ENCODE measurements at regions not wholly inside any gene's neighbourhood (a gene's known extent, or its start where the extent isn't known, plus 50 kb on each side); places are given as distances from the start of the nearest gene placed in this dataset.

DNA sequence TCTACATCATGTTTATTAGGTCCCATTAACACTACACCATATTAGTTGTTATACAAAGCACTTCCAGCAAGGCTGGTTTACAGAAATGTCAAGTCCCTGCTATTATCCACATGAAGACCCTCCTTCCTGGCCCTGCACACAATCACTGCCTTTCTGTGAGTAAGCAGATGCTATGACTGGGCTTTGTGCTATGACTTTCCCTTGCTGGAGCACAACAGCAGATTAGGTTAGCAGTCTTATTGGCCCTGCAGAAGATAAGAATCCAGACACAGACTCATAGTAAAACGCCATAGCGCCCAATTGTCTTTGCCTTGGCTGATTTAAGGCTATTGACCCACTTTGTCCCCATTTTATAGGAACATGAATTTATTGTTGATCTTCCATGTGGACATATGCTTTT is 228.9 kb upstream of the ACTBL2 start:
- dilution Hi-C loops (cut with MboI; ENCODE audit: extremely low pct_ligation_motif_present, low sequenced_read_pairs) = no loop called here
- Histone ChIP-seq H3K4me3 (ENCODE audit: control insufficient read depth in 2 of 3, extremely low read depth in 1 of 3, insufficient read depth in 2 of 3, low read depth in 1 of 3, low read length in 3 of 3) (no peak overlapping the region), H3K9me1 (ENCODE audit: control insufficient read depth, extremely low read depth, insufficient read depth, low read length) (no peaks in the 10 kb centered on the region), H3K27me3 (ENCODE audit: control insufficient read depth, extremely low read depth, insufficient read depth, low read length) (no peaks in the 10 kb centered on the region), H3K4me2 (ENCODE audit: control insufficient read depth, extremely low read depth, insufficient read depth, low read depth, low read length) (no peak overlapping the region), H3K27ac (ENCODE audit: control insufficient read depth, insufficient read depth, low read length) (no peak overlapping the region), H3K9me3 (ENCODE audit: control insufficient read depth, low read depth, low read length) (no peaks in the 10 kb centered on the region), H3K36me3 (ENCODE audit: control insufficient read depth in 2 of 2, extremely low read depth in 1 of 2, insufficient read depth in 2 of 2, low read length in 2 of 2) (no peaks in the 10 kb centered on the region), H3K9ac (ENCODE audit: control insufficient read depth, extremely low read depth, insufficient read depth, low read length) (no peak overlapping the region), H3K79me2 (ENCODE audit: control insufficient read depth, insufficient read depth, low read length) (no peaks in the 10 kb centered on the region), H3K4me1 (ENCODE audit: control insufficient read depth, extremely low read depth, insufficient read depth, low read length) (peaks cover 1% of the 10 kb centered on the region), H2AFZ (ENCODE audit: control insufficient read depth, low read length) (no peak overlapping the region), H4K20me1 (ENCODE audit: control insufficient read depth, extremely low read depth, insufficient read depth, low read length) (no peaks in the 10 kb centered on the region)
- no peak for TF ChIP-seq CTCF (optimal IDR thresholded peaks at IDR 0.05 in 1 of 3, IDR thresholded peaks at IDR 0.05 in 1 of 3, conservative IDR thresholded peaks at IDR 0.05 in 1 of 3; ENCODE audit: extremely low read depth in 1 of 3, insufficient read depth in 2 of 3, low read length in 3 of 3)
- TF ChIP-seq EZH2 (IDR thresholded peaks at IDR 0.05; ENCODE audit: low read length) = no peak
- FAIRE-seq (no peak), DNase-seq (ENCODE audit: low read depth, low spot score) (no peak)

GRCh38 chr5:57710126-57710525 is 227.5 kb upstream of the ACTBL2 start:
- Histone ChIP-seq H3K79me2 (ENCODE audit: control insufficient read depth, insufficient read depth, low read length) (no peaks in the 10 kb centered on the region), H4K20me1 (ENCODE audit: control insufficient read depth, extremely low read depth, insufficient read depth, low read length) (no peaks in the 10 kb centered on the region), H3K9me3 (ENCODE audit: control insufficient read depth, low read depth, low read length) (no peaks in the 10 kb centered on the region), H3K27me3 (ENCODE audit: control insufficient read depth, extremely low read depth, insufficient read depth, low read length) (no peaks in the 10 kb centered on the region), H3K4me3 (ENCODE audit: control insufficient read depth in 2 of 3, extremely low read depth in 1 of 3, insufficient read depth in 2 of 3, low read depth in 1 of 3, low read length in 3 of 3) (no peak overlapping the region), H3K9ac (ENCODE audit: control insufficient read depth, extremely low read depth, insufficient read depth, low read length) (no peak overlapping the region), H3K27ac (ENCODE audit: control insufficient read depth, insufficient read depth, low read length) (no peak overlapping the region), H3K4me2 (ENCODE audit: control insufficient read depth, extremely low read depth, insufficient read depth, low read depth, low read length) (no peak overlapping the region), H3K36me3 (ENCODE audit: control insufficient read depth in 2 of 2, extremely low read depth in 1 of 2, insufficient read depth in 2 of 2, low read length in 2 of 2) (no peaks in the 10 kb centered on the region), H2AFZ (ENCODE audit: control insufficient read depth, low read length) (no peak overlapping the region), H3K4me1 (ENCODE audit: control insufficient read depth, extremely low read depth, insufficient read depth, low read length) (peaks cover 2% of the 10 kb centered on the region), H3K9me1 (ENCODE audit: control insufficient read depth, extremely low read depth, insufficient read depth, low read length) (no peaks in the 10 kb centered on the region)
- DNase-seq (ENCODE audit: low read depth, low spot score) (no peak), FAIRE-seq (no peak)
- TF ChIP-seq CTCF (optimal IDR thresholded peaks at IDR 0.05 in 1 of 3, IDR thresholded peaks at IDR 0.05 in 1 of 3, conservative IDR thresholded peaks at IDR 0.05 in 1 of 3; ENCODE audit: extremely low read depth in 1 of 3, insufficient read depth in 2 of 3, low read length in 3 of 3) (no peak), EZH2 (IDR thresholded peaks at IDR 0.05; ENCODE audit: low read length) (no peak)
- dilution Hi-C loops (cut with MboI; ENCODE audit: extremely low pct_ligation_motif_present, low sequenced_read_pairs) = no loop called here
